Ovary (tissue), 3 donors: ENCODE measurements at regions not wholly inside any gene's neighbourhood (a gene's known extent, or its start where the extent isn't known, plus 50 kb on each side); places are given as distances from the start of the nearest gene placed in this dataset.

Experiments
- CTCF ChIP-seq, 3 donors: fragments of 450-650 bp in 2 of 3; fragments of 200-600 bp in 1 of 3; IDR thresholded peaks; one replicate each; pipeline versions ENCODE4 v1.5.1 to v1.8.0; 2016 to 2022; ENCODE audit warnings: antibody characterized with exemption in 3 of 3, mild to moderate bottlenecking in 1 of 3
- EP300 ChIP-seq: sonication (generic); formaldehyde crosslinking; IDR thresholded peaks from one replicate; pipeline ENCODE4 v1.6.1; 2017; ENCODE audit warnings: antibody characterized with exemption
- POLR2A ChIP-seq: fragments of 450-650 bp; IDR thresholded peaks from one replicate; pipeline ENCODE4 v1.6.1; 2017; ENCODE audit warnings: antibody characterized with exemption, mild to moderate bottlenecking, moderate library complexity
- donor health status: DM: no; HTN: no; CAD: no.

GRCh38 chr1:22284906-22285548 lies 142.1 kb upstream of the WNT4 start:
- TF ChIP-seq CTCF (IDR thresholded peaks at IDR 0.05) (no peak), POLR2A (no peak), EP300 (no peak)
